Hepatocyte (in vitro differentiated cells): ENCODE measurements at regions not wholly inside any gene's neighbourhood (a gene's known extent, or its start where the extent isn't known, plus 50 kb on each side); places are given as distances from the start of the nearest gene placed in this dataset.

Experiments used
- DNase-seq: peaks from one replicate; pipeline ENCODE4 v3.0.0-alpha.2; 2016; ENCODE audit warnings: low spot score
- H2AFZ ChIP-seq: fragments of 200-600 bp; sonication (generic); 2 replicates; pipeline ENCODE4 v1.6.0; 2016; ENCODE audit warnings: antibody characterized with exemption, mild to moderate bottlenecking
- H3K27ac ChIP-seq: fragments of 200-600 bp; sonication (generic); 2 replicates; pipeline ENCODE4 v1.5.1; 2016; ENCODE audit warnings: mild to moderate bottlenecking
- H3K27me3 ChIP-seq: fragments of 200-600 bp; sonication (generic); 2 replicates; pipeline ENCODE4 v1.6.1; 2016
- H3K36me3 ChIP-seq: fragments of 200-600 bp; sonication (generic); replicated peaks from 2 replicates; pipeline ENCODE4 v1.5.1; 2016; ENCODE audit warnings: low read depth; ENCODE audit not compliant: insufficient read depth
- H3K4me1 ChIP-seq: fragments of 200-600 bp; sonication (generic); 2 replicates; pipeline ENCODE4 v1.5.1; 2016; ENCODE audit warnings: mild to moderate bottlenecking, moderate library complexity; ENCODE audit not compliant: insufficient read depth
- H3K4me2 ChIP-seq: fragments of 200-600 bp; sonication (generic); 2 replicates; pipeline ENCODE4 v1.6.0; 2016
- H3K4me3 ChIP-seq: fragments of 200-600 bp; sonication (generic); 2 replicates; pipeline ENCODE4 v1.5.1; 2016; ENCODE audit warnings: mild to moderate bottlenecking
- H3K79me2 ChIP-seq: fragments of 200-600 bp; sonication (generic); 2 replicates; pipeline ENCODE4 v1.6.0; 2017; ENCODE audit warnings: mild to moderate bottlenecking
- H3K9me2 ChIP-seq: fragments of 200-600 bp; sonication (generic); replicated peaks from 2 replicates; pipeline ENCODE4 v1.6.0; 2017; ENCODE audit warnings: mild to moderate bottlenecking; ENCODE audit not compliant: insufficient read depth
- H3K9me3 ChIP-seq: fragments of 200-600 bp; sonication (generic); 2 replicates; pipeline ENCODE4 v1.5.1; 2016; ENCODE audit warnings: low read depth, mild to moderate bottlenecking
- H4K20me1 ChIP-seq: fragments of 200-600 bp; sonication (generic); 2 replicates; pipeline ENCODE4 v1.6.0; 2016; ENCODE audit warnings: mild to moderate bottlenecking; ENCODE audit not compliant: insufficient read depth, poor library complexity, severe bottlenecking
- EZH2 ChIP-seq: fragments of 200-600 bp; sonication (generic); IDR thresholded peaks from 2 replicates; pipeline ENCODE4 v1.6.1; 2016; ENCODE audit warnings: antibody characterized with exemption, mild to moderate bottlenecking, borderline replicate concordance
- EZH2phosphoT487 ChIP-seq: fragments of 200-600 bp; sonication (generic); IDR thresholded peaks from one replicate; pipeline ENCODE4 v1.6.1; 2018; ENCODE audit warnings: antibody characterized with exemption, mild to moderate bottlenecking, low read depth, moderate library complexity; ENCODE audit not compliant: unreplicated experiment, severe bottlenecking
- WGBS: methylation state at CpG from one replicate; pipeline ENCODE4 v1.1.6; 2016; ENCODE audit warnings: low lambda C conversion rate; ENCODE audit errors: missing lambda C conversion rate; 5-methylcytosine and 5-hydroxymethylcytosine counted together
- TF ChIP-seq, protein P1 (sequence below): fragments of 200-600 bp; sonication (generic); IDR thresholded peaks from 2 replicates; pipeline ENCODE4 v1.5.1; 2016; ENCODE audit warnings: antibody characterized with exemption, mild to moderate bottlenecking; ENCODE audit not compliant: poor library complexity

DNA sequence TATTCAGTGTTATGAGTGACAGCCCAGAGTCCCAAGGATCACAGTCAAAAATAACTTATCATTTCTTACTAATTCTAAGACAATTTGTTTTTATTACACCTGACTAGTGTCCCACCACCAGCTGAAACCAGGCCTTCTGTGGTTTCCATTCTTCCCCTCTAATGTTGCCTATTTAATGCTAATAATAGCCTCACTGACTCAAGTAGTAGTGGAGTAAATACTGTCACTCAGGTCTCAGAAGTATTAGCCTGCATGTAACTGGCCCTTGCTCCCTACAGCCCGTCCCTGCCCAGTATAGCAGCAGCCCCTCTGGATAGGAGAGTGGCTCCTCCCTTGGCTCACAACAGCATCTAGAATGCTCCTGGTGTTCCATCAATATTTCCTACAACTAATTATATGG, 665.5 kb downstream of the NTRK3 start:
- Histone ChIP-seq H3K4me1 (no peaks in the 10 kb centered on the region), H3K27ac (no peak overlapping the region), H3K79me2 (no peaks in the 10 kb centered on the region), H3K9me3 (no peaks in the 10 kb centered on the region), H3K9me2 (no peaks in the 10 kb centered on the region), H3K27me3 (no peaks in the 10 kb centered on the region), H4K20me1 (no peaks in the 10 kb centered on the region), H3K4me2 (no peak overlapping the region), H3K36me3 (no peaks in the 10 kb centered on the region), H3K4me3 (no peak overlapping the region), H2AFZ (no peak overlapping the region)
- WGBS = 88% methylated on average over 1 of the region's 1 CpG
- TF ChIP-seq, protein P1, sequence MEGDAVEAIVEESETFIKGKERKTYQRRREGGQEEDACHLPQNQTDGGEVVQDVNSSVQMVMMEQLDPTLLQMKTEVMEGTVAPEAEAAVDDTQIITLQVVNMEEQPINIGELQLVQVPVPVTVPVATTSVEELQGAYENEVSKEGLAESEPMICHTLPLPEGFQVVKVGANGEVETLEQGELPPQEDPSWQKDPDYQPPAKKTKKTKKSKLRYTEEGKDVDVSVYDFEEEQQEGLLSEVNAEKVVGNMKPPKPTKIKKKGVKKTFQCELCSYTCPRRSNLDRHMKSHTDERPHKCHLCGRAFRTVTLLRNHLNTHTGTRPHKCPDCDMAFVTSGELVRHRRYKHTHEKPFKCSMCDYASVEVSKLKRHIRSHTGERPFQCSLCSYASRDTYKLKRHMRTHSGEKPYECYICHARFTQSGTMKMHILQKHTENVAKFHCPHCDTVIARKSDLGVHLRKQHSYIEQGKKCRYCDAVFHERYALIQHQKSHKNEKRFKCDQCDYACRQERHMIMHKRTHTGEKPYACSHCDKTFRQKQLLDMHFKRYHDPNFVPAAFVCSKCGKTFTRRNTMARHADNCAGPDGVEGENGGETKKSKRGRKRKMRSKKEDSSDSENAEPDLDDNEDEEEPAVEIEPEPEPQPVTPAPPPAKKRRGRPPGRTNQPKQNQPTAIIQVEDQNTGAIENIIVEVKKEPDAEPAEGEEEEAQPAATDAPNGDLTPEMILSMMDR = no peak
- TF ChIP-seq EZH2 = no peak
- TF ChIP-seq EZH2phosphoT487 = no peak
- DNase-seq = no peak

DNA sequence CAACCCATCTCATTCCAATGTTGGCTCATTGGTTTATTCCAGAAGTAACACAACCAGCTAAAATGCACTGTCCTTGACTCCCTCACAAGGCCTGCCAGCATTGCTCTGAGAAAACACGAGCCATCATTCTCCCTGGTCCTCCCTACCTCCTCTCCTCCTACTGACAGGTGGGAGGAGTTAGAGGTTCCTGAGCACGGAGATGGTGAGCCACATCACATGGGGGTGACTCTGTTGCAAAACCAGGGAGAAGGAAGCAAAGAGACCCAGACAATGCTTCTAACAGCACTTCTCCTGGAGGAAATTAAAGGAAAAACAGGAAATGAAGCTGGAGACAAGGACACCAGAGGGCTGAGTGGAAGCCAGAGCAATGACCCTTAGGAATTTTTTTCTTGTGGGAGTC, 667.4 kb downstream of the NTRK3 start:
- no peak for TF ChIP-seq EZH2
- no peak for TF ChIP-seq EZH2phosphoT487
- TF ChIP-seq, protein P1 = no peak
- DNase-seq = no peak
- no peaks in the 10 kb centered on the region for H4K20me1 ChIP-seq
- no peaks in the 10 kb centered on the region for H3K36me3 ChIP-seq
- H3K9me3 ChIP-seq = no peaks in the 10 kb centered on the region
- 91% methylated on average over 2 of the region's 2 CpGs for WGBS
- H3K4me2 ChIP-seq = no peak overlapping the region
- no peak overlapping the region for H2AFZ ChIP-seq
- H3K4me1 ChIP-seq = no peaks in the 10 kb centered on the region
- no peaks in the 10 kb centered on the region for H3K9me2 ChIP-seq
- no peaks in the 10 kb centered on the region for H3K27me3 ChIP-seq
- no peak overlapping the region for H3K27ac ChIP-seq
- no peak overlapping the region for H3K4me3 ChIP-seq
- H3K79me2 ChIP-seq = no peaks in the 10 kb centered on the region

DNA sequence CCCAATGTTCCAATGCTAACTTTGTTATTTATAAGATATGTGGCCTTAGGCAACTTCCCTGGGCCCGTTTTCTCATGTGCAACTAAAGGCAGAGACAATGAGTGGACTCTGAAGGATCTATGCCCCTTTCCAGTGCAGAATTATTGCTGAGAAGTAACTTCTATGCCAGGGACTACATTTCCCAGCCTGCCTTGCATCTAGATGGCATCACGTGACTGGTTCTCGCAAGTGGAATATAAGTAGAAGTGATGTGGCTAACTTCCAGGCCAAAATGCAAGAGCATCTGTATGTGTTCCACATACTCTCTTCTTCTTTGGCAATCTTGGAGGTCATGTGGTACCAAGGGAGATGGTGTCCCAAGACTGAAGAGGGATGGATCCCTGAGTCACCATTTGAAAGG, 674.4 kb downstream of the NTRK3 start:
- no peak for DNase-seq
- Histone ChIP-seq H3K9me2 (no peaks in the 10 kb centered on the region), H3K27me3 (peaks cover 4% of the 10 kb centered on the region), H3K4me3 (no peak overlapping the region), H2AFZ (no peak overlapping the region), H3K9me3 (no peaks in the 10 kb centered on the region), H3K79me2 (no peaks in the 10 kb centered on the region), H4K20me1 (no peaks in the 10 kb centered on the region), H3K36me3 (no peaks in the 10 kb centered on the region), H3K4me2 (no peak overlapping the region), H3K4me1 (no peaks in the 10 kb centered on the region), H3K27ac (no peak overlapping the region)
- TF ChIP-seq, protein P1 = no peak
- TF ChIP-seq EZH2 = no peak
- TF ChIP-seq EZH2phosphoT487 = no peak
- 71% methylated on average over 3 of the region's 3 CpGs for WGBS

DNA sequence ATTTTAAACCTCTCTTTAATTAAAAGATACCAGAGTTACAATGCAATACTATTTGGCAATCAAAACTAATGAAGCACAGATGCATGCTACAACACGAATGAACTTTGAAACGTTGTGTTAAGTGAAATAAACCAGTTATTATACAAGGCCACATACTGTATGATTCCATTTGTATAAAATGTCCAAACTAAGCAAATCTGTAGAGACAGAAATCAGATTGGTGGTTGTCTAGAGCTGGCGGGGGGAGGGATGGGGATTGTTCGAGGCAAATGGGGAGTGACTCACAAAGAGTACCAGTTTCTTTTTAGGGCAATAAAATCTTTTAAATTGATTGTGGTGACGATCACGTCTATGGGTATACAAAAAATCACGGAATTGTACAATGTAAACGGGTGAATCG, 677.0 kb downstream of the NTRK3 start:
- Histone ChIP-seq H3K27me3 (peaks cover 4% of the 10 kb centered on the region), H3K4me1 (no peaks in the 10 kb centered on the region), H3K27ac (no peak overlapping the region), H3K9me2 (no peaks in the 10 kb centered on the region), H3K79me2 (no peaks in the 10 kb centered on the region), H4K20me1 (no peaks in the 10 kb centered on the region), H3K9me3 (no peaks in the 10 kb centered on the region), H3K4me2 (no peak overlapping the region), H3K36me3 (no peaks in the 10 kb centered on the region), H2AFZ (no peak overlapping the region), H3K4me3 (no peak overlapping the region)
- DNase-seq = no peak
- 82% methylated on average over 9 of the region's 9 CpGs for WGBS
- TF ChIP-seq, protein P1 = no peak
- TF ChIP-seq EZH2phosphoT487 (no peak), EZH2 (no peak)
